Panc1 (cell line): ENCODE measurements at regions not wholly inside any gene's neighbourhood (a gene's known extent, or its start where the extent isn't known, plus 50 kb on each side); places are given as distances from the start of the nearest gene placed in this dataset.

Experiments used
- ATAC-seq: fragments of 200-7000 bp; cut with Tn5 transposase; 2 replicates; pipeline ENCODE4 v1.9.1; 2020; ENCODE audit warnings: mild to moderate bottlenecking, moderate library complexity
- BruUV-seq: library from RNA; stranded (reverse); fragments of 400-500 nt; replicated peaks from 2 replicates; lab custom pipeline; 2021; lab: Mats Ljungman, UMichigan
- CTCF ChIA-PET: fragments of 300-600 bp; sonication (Branson Sonifier 250); formaldehyde crosslinking; loops from one replicate; lab custom pipeline; 2022; ENCODE audit warnings: antibody characterized with exemption; lab: Charles Lee
- POLR2A ChIA-PET: fragments of 300-600 bp; sonication (Branson Sonifier 250); formaldehyde crosslinking; loops from one replicate; lab custom pipeline; 2022; ENCODE audit warnings: antibody characterized with exemption; lab: Charles Lee
- DNase-seq: peaks from one replicate; pipeline ENCODE4 v3.0.0-alpha.2; 2010; ENCODE audit warnings: low read depth, low spot score
- H3K27ac ChIP-seq: 2 replicates; pipeline ENCODE4 v1.5.1; 2011; ENCODE audit warnings: mild to moderate bottlenecking, low read length, inconsistent platforms
- H3K27me3 ChIP-seq: fragments of 200-500 bp; sonication (Bioruptor generic); 2 replicates; pipeline ENCODE4 v1.6.0; 2014; ENCODE audit warnings: low read length, inconsistent platforms; ENCODE audit not compliant: control insufficient read depth, insufficient read depth
- H3K36me3 ChIP-seq: fragments of 200-500 bp; sonication (Bioruptor generic); 2 replicates; pipeline ENCODE4 v1.5.1; 2014; ENCODE audit warnings: inconsistent platforms, mild to moderate bottlenecking, low read length, moderate library complexity; ENCODE audit not compliant: control insufficient read depth, insufficient read depth
- H3K4me1 ChIP-seq: 2 replicates; pipeline ENCODE4 v1.5.1; 2011; ENCODE audit warnings: inconsistent platforms, mild to moderate bottlenecking, low read length, moderate library complexity; ENCODE audit not compliant: control insufficient read depth, insufficient read depth
- H3K4me3 ChIP-seq, 2 experiments: 2 replicates each; pipeline ENCODE4 v1.5.1; 2011 to 2012; ENCODE audit warnings: low read depth in 2 of 2, low read length in 2 of 2, mild to moderate bottlenecking in 2 of 2, inconsistent platforms in 1 of 2, moderate library complexity in 1 of 2
- H3K9me3 ChIP-seq: fragments of 200-500 bp; sonication (Bioruptor generic); 2 replicates; pipeline ENCODE4 v1.5.1; 2014; ENCODE audit warnings: low read depth, mild to moderate bottlenecking, inconsistent platforms, low read length, moderate library complexity; ENCODE audit not compliant: control insufficient read depth, insufficient read depth
- CTCF ChIP-seq: fragments of 450-650 bp; IDR thresholded peaks from 2 replicates; pipeline ENCODE4 v1.5.1; 2017; ENCODE audit warnings: mild to moderate bottlenecking
- POLR2AphosphoS5 ChIP-seq: IDR thresholded peaks from 2 replicates; pipeline ENCODE4 v1.6.1; 2012; ENCODE audit warnings: mild to moderate bottlenecking, low read depth, low read length, moderate library complexity
- REST ChIP-seq, 2 experiments: IDR thresholded peaks; 2 replicates each; pipeline ENCODE4 v1.6.1; 2011 to 2012; ENCODE audit warnings: low read depth in 2 of 2, control low read depth in 1 of 2, low read length in 1 of 2, mild to moderate bottlenecking in 1 of 2, moderate library complexity in 1 of 2; ENCODE audit not compliant: insufficient read depth in 1 of 2
- SIN3A ChIP-seq: IDR thresholded peaks from 2 replicates; pipeline ENCODE4 v1.6.1; 2012; ENCODE audit warnings: low read depth, mild to moderate bottlenecking, low read length, moderate library complexity, borderline replicate concordance; ENCODE audit not compliant: insufficient read depth
- TCF7L2 ChIP-seq: IDR thresholded peaks from 2 replicates; pipeline ENCODE4 v1.6.1; 2011; ENCODE audit warnings: mild to moderate bottlenecking, low read depth, low read length, inconsistent platforms
- in situ Hi-C: cut with HindIII; loops from 2 replicates; pipeline ENCODE4 v1.10.0; 2016; ENCODE audit warnings: low sequenced_read_pairs, low pct_unique_long_range_greater_than_20kb
- intact Hi-C: fragments of 100-400 bp; cut with micrococcal nuclease; formaldehyde crosslinking; loops from one replicate; pipeline ENCODE4 v1.10.0; 2022; ENCODE audit not compliant: unreplicated experiment

- in situ Hi-C loops (no loop called here), intact Hi-C loops (no loop called here)
- Histone ChIP-seq H3K4me1 (no peaks in the 10 kb centered on the region), H3K27me3 (no peaks in the 10 kb centered on the region), H3K9me3 (no peaks in the 10 kb centered on the region), H3K36me3 (no peaks in the 10 kb centered on the region), H3K4me3 (no peak overlapping the region), H3K27ac (no peak overlapping the region)
- BruUV-seq: no TSS peak
- ChIA-PET CTCF (no interaction called here), POLR2A (no interaction called here)
- no peak for DNase-seq
- ATAC-seq: no peak
- no peak for TF ChIP-seq REST (IDR thresholded peaks at IDR 0.05; ENCODE audit: insufficient read depth in 1 of 2, low read depth in 2 of 2, low read length in 1 of 2)
- TF ChIP-seq TCF7L2: no peak
- TF ChIP-seq SIN3A: no peak
- TF ChIP-seq POLR2AphosphoS5: no peak
- TF ChIP-seq CTCF: no peak
Observed at GRCh38 chr3:117610156-117610555, 900.6 kb downstream of the TUSC7 start.

- in situ Hi-C loops: no loop called here
- TF ChIP-seq TCF7L2 (no peak), CTCF (no peak), REST (IDR thresholded peaks at IDR 0.05; ENCODE audit: insufficient read depth in 1 of 2, low read depth in 2 of 2, low read length in 1 of 2) (no peak), SIN3A (no peak), POLR2AphosphoS5 (no peak)
- H3K4me1 ChIP-seq: no peaks in the 10 kb centered on the region
- intact Hi-C loops: no loop called here
- no peak overlapping the region for H3K27ac ChIP-seq
- ChIA-PET POLR2A (no interaction called here), CTCF (no interaction called here)
- no peak for ATAC-seq
- no peak overlapping the region for H3K4me3 ChIP-seq
- H3K36me3 ChIP-seq: no peaks in the 10 kb centered on the region
- no peak for DNase-seq
- no peaks in the 10 kb centered on the region for H3K9me3 ChIP-seq
- no peaks in the 10 kb centered on the region for H3K27me3 ChIP-seq
- BruUV-seq: no TSS peak
Observed at GRCh38 chr3:117611211-117611610, 901.6 kb downstream of the TUSC7 start.
